GM19395 (cell line): ENCODE measurements at regions not wholly inside any gene's neighbourhood (a gene's known extent, or its start where the extent isn't known, plus 50 kb on each side); places are given as distances from the start of the nearest gene placed in this dataset.

ENCODE experiments used
- ATAC-seq: cut with Tn5 transposase; IDR thresholded peaks from one replicate; pipeline ENCODE4 v1.9.1; 2021; ENCODE audit warnings: mild to moderate bottlenecking, moderate library complexity; ENCODE audit not compliant: unreplicated experiment

- no peak for ATAC-seq
These were observed 52.7 kb upstream of the ALK start for GRCh38 chr2:29974086-29974485.

- ATAC-seq, result no peak
These were observed 55.9 kb upstream of the ALK start for GRCh38 chr2:29977284-29977683.

GRCh38 chr2:29981402-29981801 lies 60.0 kb upstream of the ALK start:
- no peak for ATAC-seq

GRCh38 chr2:29983308-29983707 lies 61.9 kb upstream of the ALK start:
- ATAC-seq, result no peak

GRCh38 chr2:29987146-29987545 lies 65.8 kb upstream of the ALK start:
- no peak for ATAC-seq

GRCh38 chr2:29990129-29990528 lies 68.7 kb upstream of the ALK start:
- ATAC-seq, result no peak

GRCh38 chr2:29991086-29991485 lies 69.7 kb upstream of the ALK start:
- no peak for ATAC-seq

GRCh38 chr2:29995241-29995640 lies 73.9 kb upstream of the ALK start:
- no peak for ATAC-seq

GRCh38 chr2:30003128-30003527 lies 81.7 kb upstream of the ALK start:
- no peak for ATAC-seq

GRCh38 chr2:30022444-30023071 lies 101.2 kb upstream of the ALK start:
- peak; percentile 88 for ATAC-seq

- no peak for ATAC-seq
These were observed 102.9 kb upstream of the ALK start for GRCh38 chr2:30024281-30024680.

- no peak for ATAC-seq
These were observed 105.0 kb upstream of the ALK start for GRCh38 chr2:30026091-30027055.

- ATAC-seq, result no peak
These were observed 108.4 kb upstream of the ALK start for GRCh38 chr2:30029804-30030203.

GRCh38 chr2:30030361-30030760 lies 109.0 kb upstream of the ALK start:
- ATAC-seq, result no peak

- no peak for ATAC-seq
These were observed 109.8 kb upstream of the ALK start for GRCh38 chr2:30031184-30031583.

GRCh38 chr2:30034052-30034775 lies 112.6 kb upstream of the YPEL5 start:
- no peak for ATAC-seq

GRCh38 chr2:30037016-30037415 lies 109.8 kb upstream of the YPEL5 start:
- no peak for ATAC-seq

GRCh38 chr2:30038419-30038818 lies 108.4 kb upstream of the YPEL5 start:
- ATAC-seq, result no peak

GRCh38 chr2:30039101-30039500 lies 107.7 kb upstream of the YPEL5 start:
- ATAC-seq, result no peak

- no peak for ATAC-seq
These were observed 106.7 kb upstream of the YPEL5 start for GRCh38 chr2:30040147-30040546.

- no peak for ATAC-seq
These were observed 104.9 kb upstream of the YPEL5 start for GRCh38 chr2:30041884-30042283.

GRCh38 chr2:30046396-30046795 lies 100.4 kb upstream of the YPEL5 start:
- ATAC-seq, result no peak
